Parathyroid adenoma (tissue), 2 donors: ENCODE measurements at regions not wholly inside any gene's neighbourhood (a gene's known extent, or its start where the extent isn't known, plus 50 kb on each side); places are given as distances from the start of the nearest gene placed in this dataset.

Experiments used
- H2AFZ ChIP-seq: fragments of 300-600 bp; sonication (generic); one replicate; pipeline ENCODE4 v1.7.0; 2017; ENCODE audit warnings: antibody characterized with exemption, mild to moderate bottlenecking
- H3K27ac ChIP-seq: fragments of 300-600 bp; sonication (generic); one replicate; pipeline ENCODE4 v1.7.0; 2017
- H3K27me3 ChIP-seq: fragments of 300-600 bp; sonication (generic); one replicate; pipeline ENCODE4 v1.7.0; 2017; ENCODE audit warnings: low read length; ENCODE audit not compliant: control insufficient read depth, insufficient read depth
- H3K36me3 ChIP-seq: fragments of 300-600 bp; sonication (generic); one replicate; pipeline ENCODE4 v1.7.0; 2017; ENCODE audit warnings: low read length; ENCODE audit not compliant: control insufficient read depth, insufficient read depth
- H3K4me1 ChIP-seq: fragments of 300-600 bp; sonication (generic); one replicate; pipeline ENCODE4 v1.7.0; 2017; ENCODE audit warnings: control low read depth
- H3K4me2 ChIP-seq: fragments of 300-600 bp; sonication (generic); one replicate; pipeline ENCODE4 v1.7.0; 2017; ENCODE audit warnings: low read length
- H3K4me3 ChIP-seq: fragments of 300-600 bp; sonication (generic); one replicate; pipeline ENCODE4 v1.7.0; 2017; ENCODE audit warnings: low read depth, low read length
- H3K79me2 ChIP-seq: fragments of 300-600 bp; sonication (generic); one replicate; pipeline ENCODE4 v1.7.0; 2017; ENCODE audit warnings: control low read depth
- H3K9ac ChIP-seq: fragments of 300-600 bp; sonication (generic); one replicate; pipeline ENCODE4 v1.7.0; 2017; ENCODE audit warnings: mild to moderate bottlenecking
- H3K9me3 ChIP-seq: fragments of 300-600 bp; sonication (generic); one replicate; pipeline ENCODE4 v1.7.0; 2017; ENCODE audit warnings: low read length; ENCODE audit not compliant: control insufficient read depth
- TF ChIP-seq, protein P1 (sequence below): fragments of 300-600 bp; sonication (generic); IDR thresholded peaks from one replicate; pipeline ENCODE4 v1.7.0; 2017; ENCODE audit warnings: antibody characterized with exemption, mild to moderate bottlenecking
- donor health status: primary hyperparathyroidism.

DNA sequence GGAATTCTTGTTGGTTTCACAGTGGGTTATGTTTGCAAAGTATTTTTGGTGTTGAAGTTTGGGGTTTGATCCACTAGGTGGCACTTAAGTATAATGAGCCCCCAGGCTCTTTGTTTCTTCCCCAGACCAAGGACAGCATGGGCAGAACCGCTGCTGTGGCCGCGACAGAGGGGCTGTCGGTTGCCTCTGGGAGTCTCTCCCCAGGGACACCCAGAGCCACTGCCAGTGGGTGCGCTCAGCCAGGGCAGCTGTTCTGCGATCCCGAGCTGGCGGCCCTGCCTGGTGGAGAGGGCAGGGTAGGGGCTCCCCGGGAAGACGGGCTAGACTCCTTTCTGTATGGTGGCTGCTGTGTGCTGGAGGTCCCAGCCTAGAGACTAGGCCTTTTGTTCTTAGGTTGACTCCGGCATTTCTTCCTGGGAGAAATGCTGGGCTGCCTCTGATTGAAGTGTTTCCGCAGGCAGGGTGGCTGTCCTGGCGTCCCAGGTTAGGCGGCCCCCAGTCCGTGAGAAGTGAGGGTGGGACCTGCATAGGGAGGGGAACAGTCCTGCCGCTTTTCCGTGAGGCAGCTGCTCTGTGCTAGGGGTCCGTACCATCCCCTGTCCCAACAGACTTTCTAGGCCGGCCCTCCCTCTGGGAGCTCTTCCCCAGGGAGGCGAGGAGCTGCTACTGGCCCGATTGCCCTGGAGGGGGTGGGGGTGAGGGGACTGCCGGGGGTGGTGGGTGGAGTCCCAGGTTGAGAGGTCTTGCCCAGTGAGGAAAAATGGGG, 253.1 kb upstream of the PELI2 start:
- no peak overlapping the region for H3K27ac ChIP-seq
- no peak overlapping the region for H3K4me2 ChIP-seq
- H3K27me3 ChIP-seq = no peaks in the 10 kb centered on the region
- H3K9ac ChIP-seq = no peak overlapping the region
- no peaks in the 10 kb centered on the region for H3K9me3 ChIP-seq
- H3K4me3 ChIP-seq = no peak overlapping the region
- TF ChIP-seq, protein P1, sequence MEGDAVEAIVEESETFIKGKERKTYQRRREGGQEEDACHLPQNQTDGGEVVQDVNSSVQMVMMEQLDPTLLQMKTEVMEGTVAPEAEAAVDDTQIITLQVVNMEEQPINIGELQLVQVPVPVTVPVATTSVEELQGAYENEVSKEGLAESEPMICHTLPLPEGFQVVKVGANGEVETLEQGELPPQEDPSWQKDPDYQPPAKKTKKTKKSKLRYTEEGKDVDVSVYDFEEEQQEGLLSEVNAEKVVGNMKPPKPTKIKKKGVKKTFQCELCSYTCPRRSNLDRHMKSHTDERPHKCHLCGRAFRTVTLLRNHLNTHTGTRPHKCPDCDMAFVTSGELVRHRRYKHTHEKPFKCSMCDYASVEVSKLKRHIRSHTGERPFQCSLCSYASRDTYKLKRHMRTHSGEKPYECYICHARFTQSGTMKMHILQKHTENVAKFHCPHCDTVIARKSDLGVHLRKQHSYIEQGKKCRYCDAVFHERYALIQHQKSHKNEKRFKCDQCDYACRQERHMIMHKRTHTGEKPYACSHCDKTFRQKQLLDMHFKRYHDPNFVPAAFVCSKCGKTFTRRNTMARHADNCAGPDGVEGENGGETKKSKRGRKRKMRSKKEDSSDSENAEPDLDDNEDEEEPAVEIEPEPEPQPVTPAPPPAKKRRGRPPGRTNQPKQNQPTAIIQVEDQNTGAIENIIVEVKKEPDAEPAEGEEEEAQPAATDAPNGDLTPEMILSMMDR = no peak
- no peak overlapping the region for H2AFZ ChIP-seq
- no peaks in the 10 kb centered on the region for H3K79me2 ChIP-seq
- H3K4me1 ChIP-seq = no peaks in the 10 kb centered on the region
- no peaks in the 10 kb centered on the region for H3K36me3 ChIP-seq

DNA sequence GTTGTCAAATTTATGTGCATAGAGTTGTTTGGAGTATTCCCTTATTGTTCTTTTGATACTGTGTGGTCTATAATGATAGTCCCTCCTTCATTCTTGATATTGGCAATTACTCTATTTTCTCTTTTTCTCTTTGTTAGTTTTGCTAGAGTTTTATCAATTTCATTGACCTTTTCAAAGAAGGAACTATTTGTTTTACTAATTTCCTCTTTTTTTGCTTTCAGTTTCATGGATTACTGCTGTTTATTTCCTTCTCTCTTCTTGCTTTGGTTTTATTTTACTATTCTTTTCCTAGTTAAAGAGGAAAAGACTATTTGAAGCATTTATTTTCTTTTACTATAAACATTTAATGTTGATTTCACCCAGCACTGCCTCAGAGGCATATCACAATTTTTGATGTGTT, 250.9 kb upstream of the PELI2 start:
- no peaks in the 10 kb centered on the region for H3K9me3 ChIP-seq
- no peak overlapping the region for H3K4me2 ChIP-seq
- no peak overlapping the region for H3K27ac ChIP-seq
- TF ChIP-seq, protein P1 = no peak
- H3K4me3 ChIP-seq = no peak overlapping the region
- no peaks in the 10 kb centered on the region for H3K36me3 ChIP-seq
- no peaks in the 10 kb centered on the region for H3K27me3 ChIP-seq
- no peak overlapping the region for H2AFZ ChIP-seq
- no peaks in the 10 kb centered on the region for H3K4me1 ChIP-seq
- H3K79me2 ChIP-seq = no peaks in the 10 kb centered on the region
- no peak overlapping the region for H3K9ac ChIP-seq

DNA sequence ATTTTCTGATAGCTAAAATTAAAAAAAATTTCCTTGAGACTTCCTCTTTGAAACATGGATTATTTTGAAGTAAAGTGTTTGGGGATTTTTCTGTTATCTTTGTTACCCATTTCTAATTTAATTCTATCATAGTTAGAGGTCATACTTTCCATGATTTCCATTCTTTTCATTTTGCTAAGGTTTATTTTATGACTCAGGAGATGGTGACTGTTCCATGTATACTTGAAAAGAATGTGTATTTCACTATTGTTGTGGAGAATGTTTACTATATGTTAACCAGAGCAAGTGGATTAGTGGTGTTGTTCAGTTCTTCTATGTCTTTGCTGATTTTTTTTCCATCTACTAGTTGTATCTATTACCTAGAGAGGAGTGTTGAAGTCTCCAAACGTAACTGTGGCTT, 250.5 kb upstream of the PELI2 start:
- Histone ChIP-seq H2AFZ (no peak overlapping the region), H3K4me3 (no peak overlapping the region), H3K9me3 (no peaks in the 10 kb centered on the region), H3K4me2 (no peak overlapping the region), H3K27me3 (no peaks in the 10 kb centered on the region), H3K4me1 (no peaks in the 10 kb centered on the region), H3K36me3 (no peaks in the 10 kb centered on the region), H3K9ac (no peak overlapping the region), H3K27ac (no peak overlapping the region), H3K79me2 (no peaks in the 10 kb centered on the region)
- TF ChIP-seq, protein P1 = no peak

DNA sequence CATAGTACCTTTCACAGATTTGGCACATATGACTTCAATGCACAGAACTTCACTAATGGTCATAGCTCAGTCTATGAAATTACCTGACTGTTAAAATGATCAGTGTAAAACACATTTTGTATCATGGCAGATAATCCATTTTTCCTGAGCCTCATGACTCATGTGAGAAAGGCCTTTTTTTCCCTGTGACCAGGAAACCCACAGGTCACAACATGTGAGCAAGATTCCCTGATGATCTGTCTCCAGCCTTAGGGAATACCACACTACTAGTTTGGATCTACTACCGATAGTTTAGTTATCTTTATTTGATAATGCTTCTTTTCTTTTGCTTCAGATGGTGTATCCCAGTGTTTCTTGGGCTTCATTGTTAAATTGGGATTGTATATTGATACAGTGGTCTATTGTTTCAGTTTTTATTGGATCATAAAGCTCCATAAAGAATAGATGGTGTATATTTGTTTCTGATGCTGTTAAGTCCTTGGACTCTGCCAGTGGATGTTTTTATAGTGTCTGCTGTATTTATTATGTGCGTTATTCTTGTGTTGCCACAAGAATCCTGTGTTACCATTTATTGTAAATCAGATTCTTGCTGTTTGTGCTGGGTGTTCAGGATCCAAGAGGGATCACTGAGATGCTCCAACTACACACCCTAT, 248.7 kb upstream of the PELI2 start:
- Histone ChIP-seq H3K27ac (no peak overlapping the region), H3K79me2 (no peaks in the 10 kb centered on the region), H3K4me2 (no peak overlapping the region), H3K36me3 (no peaks in the 10 kb centered on the region), H3K9me3 (no peaks in the 10 kb centered on the region), H3K9ac (no peak overlapping the region), H3K4me1 (no peaks in the 10 kb centered on the region), H3K4me3 (no peak overlapping the region), H3K27me3 (no peaks in the 10 kb centered on the region), H2AFZ (no peak overlapping the region)
- TF ChIP-seq, protein P1 = no peak
